CD4-positive, CD25-positive, alpha-beta regulatory T cell (primary cell): ENCODE measurements at regions not wholly inside any gene's neighbourhood (a gene's known extent, or its start where the extent isn't known, plus 50 kb on each side); places are given as distances from the start of the nearest gene placed in this dataset.
"Not testable (repeated sequence)": the region's sequence is repeated elsewhere in the genome, so short reads cannot be mapped to it uniquely, and the experiment has no call there.

Source experiments
- ATAC-seq, 2 donors: fragments of 150-1000 bp; cut with Tn5 transposase; one replicate each; pipeline ENCODE4 v1.10.0; 2021; ENCODE audit warnings: low read depth in 2 of 2, moderate number of reproducible peaks in 2 of 2, moderate library complexity in 1 of 2
- DNase-seq, 3 donors: peaks; one replicate each; pipeline versions ENCODE4 v3.0.0 to v3.0.0-alpha.2; 2012 to 2022; ENCODE audit warnings: mixed read lengths in 1 of 3
- H3K27ac ChIP-seq: one replicate; pipeline ENCODE4 v1.7.0; 2013; ENCODE audit warnings: mild to moderate bottlenecking, low read length; ENCODE audit not compliant: insufficient read depth, poor library complexity, severe bottlenecking
- H3K27me3 ChIP-seq: one replicate; pipeline ENCODE4 v1.7.0; 2013; ENCODE audit warnings: low read length; ENCODE audit not compliant: control insufficient read depth, insufficient read depth
- H3K36me3 ChIP-seq: one replicate; pipeline ENCODE4 v1.7.0; 2013; ENCODE audit warnings: mild to moderate bottlenecking, low read length, moderate library complexity; ENCODE audit not compliant: control insufficient read depth, insufficient read depth
- H3K4me1 ChIP-seq: 2 replicates; pipeline ENCODE4 v1.7.0; 2013; ENCODE audit warnings: mild to moderate bottlenecking, low read length; ENCODE audit not compliant: insufficient read depth, control insufficient read depth, poor library complexity, severe bottlenecking
- H3K4me3 ChIP-seq: one replicate; pipeline ENCODE4 v1.7.0; 2013; ENCODE audit warnings: low read depth, mild to moderate bottlenecking, low read length, moderate library complexity
- H3K9me3 ChIP-seq, 2 experiments: 1 replicate in 1 of 2; 2 replicates in 1 of 2; pipeline ENCODE4 v1.7.0; 2013; ENCODE audit warnings: low read length in 2 of 2, mild to moderate bottlenecking in 1 of 2, moderate library complexity in 1 of 2; ENCODE audit not compliant: control insufficient read depth in 2 of 2
- H3K27ac Mint-ChIP-seq, 3 donors: one replicate each; pipeline ENCODE4 v1.8.0; 2020 to 2022; ENCODE audit warnings: mild to moderate bottlenecking in 3 of 3, mixed read lengths in 3 of 3, moderate library complexity in 2 of 3
- H3K27me3 Mint-ChIP-seq: one replicate; pipeline ENCODE4 v1.8.0; 2022; ENCODE audit warnings: mild to moderate bottlenecking, mixed read lengths
- H3K36me3 Mint-ChIP-seq: one replicate; pipeline ENCODE4 v1.8.0; 2020; ENCODE audit warnings: mixed read lengths
- H3K4me1 Mint-ChIP-seq, 4 donors: one replicate each; pipeline ENCODE4 v1.8.0; 2020 to 2022; ENCODE audit warnings: mixed read lengths in 4 of 4, mild to moderate bottlenecking in 1 of 4
- H3K4me3 Mint-ChIP-seq, 4 donors: one replicate each; pipeline ENCODE4 v1.8.0; 2020 to 2022; ENCODE audit warnings: mild to moderate bottlenecking in 4 of 4, mixed read lengths in 4 of 4, moderate library complexity in 3 of 4
- H3K9me3 Mint-ChIP-seq, 7 donors: one replicate each; pipeline ENCODE4 v1.8.0; 2020 to 2022; ENCODE audit warnings: mixed read lengths in 7 of 7, mild to moderate bottlenecking in 3 of 7, moderate library complexity in 2 of 7

DNA sequence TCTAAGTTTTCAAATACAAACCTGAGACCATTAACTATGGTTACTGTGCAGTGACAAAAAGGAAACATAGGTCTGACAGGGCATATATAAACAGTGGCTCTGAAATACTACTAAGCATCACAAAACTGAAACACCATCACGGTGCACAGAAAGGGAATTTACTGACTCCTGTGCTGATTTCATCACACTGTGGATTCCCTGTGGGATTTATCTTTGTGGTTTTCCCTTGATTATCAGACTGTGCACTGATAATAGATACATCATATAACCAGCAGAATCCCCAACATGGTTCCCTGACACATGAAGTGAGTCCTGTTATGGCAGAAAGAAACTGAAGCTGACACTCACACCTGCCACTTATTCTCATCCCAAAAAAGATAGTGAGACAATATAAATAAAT is 676.3 kb upstream of the KCND2 start:
- peaks cover 0 to 23% (median 6%) of the 10 kb centered on the region in 7 donors for H3K9me3 Mint-ChIP-seq
- no peaks in the 10 kb centered on the region for H3K27me3 Mint-ChIP-seq
- DNase-seq (no peak), ATAC-seq (no peak)
- Histone ChIP-seq H3K4me1 (no peaks in the 10 kb centered on the region), H3K9me3 (no peaks in the 10 kb centered on the region), H3K27me3 (no peaks in the 10 kb centered on the region), H3K36me3 (no peaks in the 10 kb centered on the region), H3K4me3 (no peak overlapping the region), H3K27ac (no peak overlapping the region)
- H3K4me1 Mint-ChIP-seq = no peaks in the 10 kb centered on the region
- H3K4me3 Mint-ChIP-seq = no peak overlapping the region
- no peak overlapping the region for H3K27ac Mint-ChIP-seq
- no peaks in the 10 kb centered on the region for H3K36me3 Mint-ChIP-seq

GRCh38 chr7:119606297-119606696 is 666.7 kb upstream of the KCND2 start:
- Histone ChIP-seq H3K36me3 (no peaks in the 10 kb centered on the region), H3K4me3 (no peak overlapping the region), H3K4me1 (no peaks in the 10 kb centered on the region), H3K27me3 (no peaks in the 10 kb centered on the region), H3K27ac (no peak overlapping the region), H3K9me3 (peaks cover 4 to 10% of the 10 kb centered on the region in 2 experiments)
- Mint-ChIP-seq H3K27ac (no peak overlapping the region), H3K4me3 (no peak overlapping the region), H3K9me3 (peaks cover 3 to 30% (median 9%) of the 10 kb centered on the region in 7 donors), H3K27me3 (no peaks in the 10 kb centered on the region), H3K4me1 (no peaks in the 10 kb centered on the region), H3K36me3 (no peaks in the 10 kb centered on the region)
- no peak for DNase-seq
- ATAC-seq = no peak

DNA sequence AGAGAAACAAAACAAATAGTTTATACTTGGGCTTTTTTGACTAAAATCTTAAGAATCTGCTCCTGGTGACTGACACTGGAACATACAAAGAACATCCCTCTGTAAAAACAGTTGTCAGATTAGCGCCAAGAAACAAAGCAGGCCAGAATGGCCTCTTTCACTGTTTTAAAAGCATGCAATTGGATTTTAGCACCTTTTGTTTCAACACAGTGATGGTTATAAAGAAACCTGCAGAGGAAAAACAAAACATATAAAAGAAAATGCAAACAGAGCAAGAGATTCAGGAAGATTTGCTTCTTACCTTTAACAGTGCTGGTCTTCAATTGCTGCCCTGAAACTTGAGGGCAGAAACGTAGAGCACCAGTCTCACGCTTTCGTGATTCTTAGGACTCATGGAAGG is 652.2 kb upstream of the KCND2 start:
- no peak overlapping the region for H3K4me3 ChIP-seq
- H3K27ac Mint-ChIP-seq = no peak overlapping the region

GRCh38 chr7:119623427-119623826 is 649.5 kb upstream of the KCND2 start:
- ATAC-seq = no peak
- Histone ChIP-seq H3K4me3 (no peak overlapping the region), H3K27ac (no peak overlapping the region), H3K27me3 (no peaks in the 10 kb centered on the region), H3K9me3 (no peaks in the 10 kb centered on the region), H3K4me1 (no peaks in the 10 kb centered on the region), H3K36me3 (no peaks in the 10 kb centered on the region)
- Mint-ChIP-seq H3K27ac (no peak overlapping the region), H3K9me3 (peaks cover 0 to 22% (median 12%) of the 10 kb centered on the region in 7 donors), H3K4me1 (no peaks in the 10 kb centered on the region), H3K36me3 (no peaks in the 10 kb centered on the region), H3K4me3 (no peak overlapping the region), H3K27me3 (no peaks in the 10 kb centered on the region)
- DNase-seq = no peak

More for the DNA sequence above, 652.2 kb upstream of the KCND2 start:
- Histone ChIP-seq H3K36me3 (no peaks in the 10 kb centered on the region), H3K4me1 (no peaks in the 10 kb centered on the region), H3K27ac (no peak overlapping the region), H3K9me3 (no peaks in the 10 kb centered on the region), H3K27me3 (no peaks in the 10 kb centered on the region)
- H3K36me3 Mint-ChIP-seq = no peaks in the 10 kb centered on the region
- no peaks in the 10 kb centered on the region for H3K27me3 Mint-ChIP-seq
- H3K4me3 Mint-ChIP-seq = no peak overlapping the region
- no peak for ATAC-seq
- no peaks in the 10 kb centered on the region for H3K4me1 Mint-ChIP-seq
- peaks cover 0 to 26% (median 17%) of the 10 kb centered on the region in 7 donors for H3K9me3 Mint-ChIP-seq
- no peak for DNase-seq

DNA sequence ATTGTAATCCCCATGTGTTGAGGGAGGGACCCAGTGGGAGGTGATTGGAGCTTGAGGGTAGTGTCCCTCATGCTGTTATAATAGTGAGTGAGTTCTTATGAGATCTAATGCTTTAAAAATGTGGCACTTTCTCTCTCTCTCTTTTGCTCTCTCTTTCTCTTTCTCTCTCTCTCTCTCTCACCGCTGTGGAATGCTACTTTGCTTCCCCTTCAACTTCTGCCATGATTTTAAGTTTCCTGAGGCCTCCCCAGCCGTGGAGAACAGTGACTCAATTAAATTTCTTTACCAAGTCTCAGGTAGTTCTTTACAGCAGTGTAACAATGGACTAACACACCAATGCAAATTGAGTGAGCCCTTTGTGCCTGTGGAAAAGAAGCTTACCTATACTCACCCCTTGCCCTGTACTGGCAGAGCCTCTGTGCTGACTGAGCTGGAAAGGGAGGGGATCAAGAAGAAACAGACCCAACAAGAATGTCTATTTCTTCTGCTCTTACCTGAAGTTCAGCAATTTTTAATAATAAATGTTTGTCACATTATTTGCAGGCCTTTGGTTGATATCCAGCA is 642.5 kb upstream of the KCND2 start:
- Histone ChIP-seq H3K36me3 (no peaks in the 10 kb centered on the region), H3K4me3 (no peak overlapping the region), H3K9me3 (no peaks in the 10 kb centered on the region), H3K27me3 (no peaks in the 10 kb centered on the region), H3K27ac (no peak overlapping the region), H3K4me1 (no peaks in the 10 kb centered on the region)
- H3K27me3 Mint-ChIP-seq = no peaks in the 10 kb centered on the region
- ATAC-seq (no peak), DNase-seq (no peak)
- H3K4me1 Mint-ChIP-seq = no peaks in the 10 kb centered on the region
- H3K27ac Mint-ChIP-seq = no peak overlapping the region
- peaks cover 2 to 9% (median 4%) of the 10 kb centered on the region in 7 donors for H3K9me3 Mint-ChIP-seq
- no peak overlapping the region for H3K4me3 Mint-ChIP-seq
- no peaks in the 10 kb centered on the region for H3K36me3 Mint-ChIP-seq

- not testable (repeated sequence) for H3K27me3 ChIP-seq, ATAC-seq, H3K9me3 ChIP-seq, H3K27ac Mint-ChIP-seq, H3K36me3 Mint-ChIP-seq, DNase-seq, H3K27me3 Mint-ChIP-seq, H3K4me1 Mint-ChIP-seq, H3K4me1 ChIP-seq, H3K36me3 ChIP-seq, H3K27ac ChIP-seq, H3K4me3 Mint-ChIP-seq, H3K4me3 ChIP-seq
- peaks cover 5 to 16% (median 11%) of the 10 kb centered on the region in 7 donors for H3K9me3 Mint-ChIP-seq
Observed at GRCh38 chr7:119633812-119634211, 639.2 kb upstream of the KCND2 start.

GRCh38 chr7:119640326-119640725 is 632.6 kb upstream of the KCND2 start:
- no peak overlapping the region for H3K4me3 Mint-ChIP-seq
- H3K27ac ChIP-seq = no peak overlapping the region
- H3K36me3 Mint-ChIP-seq = no peaks in the 10 kb centered on the region
- H3K27me3 Mint-ChIP-seq = no peaks in the 10 kb centered on the region
- no peak for ATAC-seq
- no peak overlapping the region for H3K4me3 ChIP-seq
- H3K4me1 ChIP-seq = no peaks in the 10 kb centered on the region
- H3K36me3 ChIP-seq = no peaks in the 10 kb centered on the region
- DNase-seq = no peak
- no peaks in the 10 kb centered on the region for H3K4me1 Mint-ChIP-seq
- H3K27me3 ChIP-seq = no peaks in the 10 kb centered on the region
- H3K9me3 Mint-ChIP-seq = peaks cover 3 to 37% (median 18%) of the 10 kb centered on the region in 7 donors
- H3K27ac Mint-ChIP-seq = no peak overlapping the region
- H3K9me3 ChIP-seq = no peaks in the 10 kb centered on the region

DNA sequence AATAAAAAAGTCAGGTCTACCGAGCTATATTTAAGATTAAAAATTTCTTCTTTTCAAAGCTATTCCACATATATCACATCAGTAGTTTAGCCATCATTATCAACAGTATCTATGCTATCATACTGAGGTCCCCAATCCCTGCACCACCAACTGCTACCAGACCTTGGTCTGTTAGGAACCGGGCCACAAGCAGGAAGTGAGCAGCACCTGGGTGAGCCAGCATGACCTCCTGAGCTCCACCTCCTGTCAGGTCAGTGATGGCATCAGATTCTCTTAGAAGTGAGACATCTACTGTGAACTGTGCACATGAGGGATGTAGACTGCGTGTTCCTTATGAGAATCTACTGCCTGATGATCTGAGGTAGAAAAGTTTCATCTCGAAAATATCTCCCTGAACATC is 632.1 kb upstream of the KCND2 start:
- peaks cover 4 to 38% (median 18%) of the 10 kb centered on the region in 7 donors for H3K9me3 Mint-ChIP-seq
- Histone ChIP-seq H3K9me3 (no peaks in the 10 kb centered on the region), H3K4me3 (no peak overlapping the region), H3K27me3 (no peaks in the 10 kb centered on the region), H3K27ac (no peak overlapping the region), H3K4me1 (no peaks in the 10 kb centered on the region), H3K36me3 (no peaks in the 10 kb centered on the region)
- no peaks in the 10 kb centered on the region for H3K27me3 Mint-ChIP-seq
- H3K4me1 Mint-ChIP-seq = no peaks in the 10 kb centered on the region
- ATAC-seq (no peak), DNase-seq (no peak)
- no peak overlapping the region for H3K27ac Mint-ChIP-seq
- H3K4me3 Mint-ChIP-seq = no peak overlapping the region
- H3K36me3 Mint-ChIP-seq = no peaks in the 10 kb centered on the region
